ENCODE measurements at regions not wholly inside any gene's neighbourhood (a gene's known extent, or its start where the extent isn't known, plus 50 kb on each side); places are given as distances from the start of the nearest gene placed in this dataset.

GRCh38 chr12:91662021-91662420, 479.4 kb upstream of the DCN start:
- H3K36me3 Mint-ChIP-seq (ENCODE audit: low read depth): no peaks in the 10 kb centered on the region
- no peak overlapping the region for H3K4me3 Mint-ChIP-seq (ENCODE audit: unreplicated experiment)
- H3K9me3 Mint-ChIP-seq (ENCODE audit: low read depth): no peaks in the 10 kb centered on the region
- DNase-seq (ENCODE audit: low spot score): no peak
- H3K4me1 Mint-ChIP-seq (ENCODE audit: low read depth): no peaks in the 10 kb centered on the region
- no peaks in the 10 kb centered on the region for H3K27me3 Mint-ChIP-seq (ENCODE audit: low read depth)
- TF ChIP-seq CTCF (IDR thresholded peaks at IDR 0.05): no peak
- H3K27ac Mint-ChIP-seq (ENCODE audit: unreplicated experiment): no peak overlapping the region

GRCh38 chr12:91657032-91657431, 474.4 kb upstream of the DCN start:
- no peaks in the 10 kb centered on the region for H3K36me3 Mint-ChIP-seq (ENCODE audit: low read depth)
- no peaks in the 10 kb centered on the region for H3K27me3 Mint-ChIP-seq (ENCODE audit: low read depth)
- no peaks in the 10 kb centered on the region for H3K9me3 Mint-ChIP-seq (ENCODE audit: low read depth)
- DNase-seq (ENCODE audit: low spot score): no peak
- no peak for TF ChIP-seq CTCF (IDR thresholded peaks at IDR 0.05)
- H3K4me1 Mint-ChIP-seq (ENCODE audit: low read depth): no peaks in the 10 kb centered on the region
- H3K27ac Mint-ChIP-seq (ENCODE audit: unreplicated experiment): no peak overlapping the region
- no peak overlapping the region for H3K4me3 Mint-ChIP-seq (ENCODE audit: unreplicated experiment)

GRCh38 chr12:91655966-91656365, 473.3 kb upstream of the DCN start:
- no peaks in the 10 kb centered on the region for H3K27me3 Mint-ChIP-seq (ENCODE audit: low read depth)
- H3K9me3 Mint-ChIP-seq (ENCODE audit: low read depth): peaks cover 6% of the 10 kb centered on the region
- no peak overlapping the region for H3K27ac Mint-ChIP-seq (ENCODE audit: unreplicated experiment)
- TF ChIP-seq CTCF (IDR thresholded peaks at IDR 0.05): no peak
- DNase-seq (ENCODE audit: low spot score): no peak
- H3K36me3 Mint-ChIP-seq (ENCODE audit: low read depth): no peaks in the 10 kb centered on the region
- H3K4me1 Mint-ChIP-seq (ENCODE audit: low read depth): peaks cover 4% of the 10 kb centered on the region
- no peak overlapping the region for H3K4me3 Mint-ChIP-seq (ENCODE audit: unreplicated experiment)

GRCh38 chr12:91654087-91654486, 471.5 kb upstream of the DCN start:
- Mint-ChIP-seq H3K4me1 (ENCODE audit: low read depth) (peaks cover 4% of the 10 kb centered on the region), H3K36me3 (ENCODE audit: low read depth) (no peaks in the 10 kb centered on the region), H3K27ac (ENCODE audit: unreplicated experiment) (no peak overlapping the region), H3K27me3 (ENCODE audit: low read depth) (no peaks in the 10 kb centered on the region), H3K9me3 (ENCODE audit: low read depth) (peaks cover 8% of the 10 kb centered on the region), H3K4me3 (ENCODE audit: unreplicated experiment) (no peak overlapping the region)
- no peak for TF ChIP-seq CTCF (IDR thresholded peaks at IDR 0.05)
- no peak for DNase-seq (ENCODE audit: low spot score)

- Mint-ChIP-seq H3K4me1 (ENCODE audit: low read depth) (peaks cover 4% of the 10 kb centered on the region), H3K4me3 (ENCODE audit: unreplicated experiment) (no peak overlapping the region), H3K27ac (ENCODE audit: unreplicated experiment) (no peak overlapping the region), H3K9me3 (ENCODE audit: low read depth) (peaks cover 8% of the 10 kb centered on the region), H3K36me3 (ENCODE audit: low read depth) (no peaks in the 10 kb centered on the region), H3K27me3 (ENCODE audit: low read depth) (no peaks in the 10 kb centered on the region)
- TF ChIP-seq CTCF (IDR thresholded peaks at IDR 0.05): no peak
- no peak for DNase-seq (ENCODE audit: low spot score)
These were observed 469.1 kb upstream of the DCN start for GRCh38 chr12:91651728-91652127.
